Smooth muscle cell (in vitro differentiated cells): ENCODE measurements at regions not wholly inside any gene's neighbourhood (a gene's known extent, or its start where the extent isn't known, plus 50 kb on each side); places are given as distances from the start of the nearest gene placed in this dataset.

Experiments used
- DNase-seq: peaks from one replicate; lab custom pipeline; 2025; ENCODE audit not compliant: unreplicated experiment; lab: John Stamatoyannopoulos, UW
- H2AFZ ChIP-seq: fragments of 200-600 bp; sonication (generic); 2 replicates; pipeline ENCODE4 v1.6.0; 2016; ENCODE audit warnings: antibody characterized with exemption, low read depth, mild to moderate bottlenecking
- H3F3A ChIP-seq: fragments of 200-600 bp; sonication (generic); 2 replicates; pipeline ENCODE4 v1.6.0; 2017; ENCODE audit warnings: antibody characterized with exemption, low read depth
- H3K27ac ChIP-seq: fragments of 200-600 bp; sonication (generic); 2 replicates; pipeline ENCODE4 v1.5.1; 2016; ENCODE audit warnings: low read depth, mild to moderate bottlenecking
- H3K27me3 ChIP-seq: fragments of 200-600 bp; sonication (generic); 2 replicates; pipeline ENCODE4 v1.6.1; 2016; ENCODE audit warnings: low read depth, mild to moderate bottlenecking
- H3K36me3 ChIP-seq: fragments of 200-600 bp; sonication (generic); 2 replicates; pipeline ENCODE4 v1.5.1; 2016; ENCODE audit warnings: low read depth
- H3K4me1 ChIP-seq: fragments of 200-600 bp; sonication (generic); 2 replicates; pipeline ENCODE4 v1.5.1; 2016; ENCODE audit warnings: low read depth
- H3K4me2 ChIP-seq: fragments of 200-600 bp; sonication (generic); 2 replicates; pipeline ENCODE4 v1.6.0; 2016; ENCODE audit warnings: mild to moderate bottlenecking
- H3K4me3 ChIP-seq: fragments of 200-600 bp; sonication (generic); 2 replicates; pipeline ENCODE4 v1.5.1; 2016; ENCODE audit warnings: mild to moderate bottlenecking
- H3K79me2 ChIP-seq: fragments of 200-600 bp; sonication (generic); 2 replicates; pipeline ENCODE4 v1.6.0; 2016; ENCODE audit warnings: low read depth, mild to moderate bottlenecking
- H3K9ac ChIP-seq: fragments of 200-600 bp; sonication (generic); 2 replicates; pipeline ENCODE4 v1.6.0; 2016; ENCODE audit warnings: low read depth
- H3K9me3 ChIP-seq: fragments of 200-600 bp; sonication (generic); replicated peaks from 2 replicates; pipeline ENCODE4 v1.5.1; 2016; ENCODE audit warnings: low read depth
- H4K20me1 ChIP-seq: fragments of 200-600 bp; sonication (generic); 2 replicates; pipeline ENCODE4 v1.6.0; 2016; ENCODE audit warnings: low read depth
- WGBS: methylation state at CpG from one replicate; pipeline ENCODE4 v1.1.7; 2016; ENCODE audit warnings: low lambda C conversion rate; 5-methylcytosine and 5-hydroxymethylcytosine counted together
- TF ChIP-seq, protein P1 (sequence below): fragments of 200-600 bp; sonication (generic); IDR thresholded peaks from 2 replicates; pipeline ENCODE4 v1.5.1; 2017; ENCODE audit warnings: borderline replicate concordance, mild to moderate bottlenecking, antibody characterized with exemption; ENCODE audit not compliant: insufficient read depth, poor library complexity, severe bottlenecking

DNA sequence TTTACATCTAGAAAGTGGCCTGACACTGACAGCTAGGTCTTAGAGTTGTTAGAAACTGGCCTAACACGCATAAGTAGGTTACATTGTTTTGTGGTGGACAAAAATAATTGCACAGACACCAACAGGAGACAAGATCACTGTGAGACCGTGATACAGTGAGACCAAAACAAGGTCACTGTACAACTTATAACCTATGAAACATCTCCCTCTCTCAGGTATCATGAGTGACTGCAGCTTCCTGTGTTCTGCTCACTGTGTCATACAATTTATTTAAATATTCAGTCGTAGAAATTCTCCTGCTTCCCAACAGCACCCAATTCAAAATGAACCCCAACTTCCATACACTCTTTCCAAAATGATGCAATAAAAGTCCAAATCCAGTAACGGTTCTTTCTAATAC lies 2165.2 kb downstream of the PCDH9 start:
- H3K27ac ChIP-seq: no peak overlapping the region
- DNase-seq: no peak
- H2AFZ ChIP-seq: no peak overlapping the region
- H3K9ac ChIP-seq: no peak overlapping the region
- TF ChIP-seq, protein P1, sequence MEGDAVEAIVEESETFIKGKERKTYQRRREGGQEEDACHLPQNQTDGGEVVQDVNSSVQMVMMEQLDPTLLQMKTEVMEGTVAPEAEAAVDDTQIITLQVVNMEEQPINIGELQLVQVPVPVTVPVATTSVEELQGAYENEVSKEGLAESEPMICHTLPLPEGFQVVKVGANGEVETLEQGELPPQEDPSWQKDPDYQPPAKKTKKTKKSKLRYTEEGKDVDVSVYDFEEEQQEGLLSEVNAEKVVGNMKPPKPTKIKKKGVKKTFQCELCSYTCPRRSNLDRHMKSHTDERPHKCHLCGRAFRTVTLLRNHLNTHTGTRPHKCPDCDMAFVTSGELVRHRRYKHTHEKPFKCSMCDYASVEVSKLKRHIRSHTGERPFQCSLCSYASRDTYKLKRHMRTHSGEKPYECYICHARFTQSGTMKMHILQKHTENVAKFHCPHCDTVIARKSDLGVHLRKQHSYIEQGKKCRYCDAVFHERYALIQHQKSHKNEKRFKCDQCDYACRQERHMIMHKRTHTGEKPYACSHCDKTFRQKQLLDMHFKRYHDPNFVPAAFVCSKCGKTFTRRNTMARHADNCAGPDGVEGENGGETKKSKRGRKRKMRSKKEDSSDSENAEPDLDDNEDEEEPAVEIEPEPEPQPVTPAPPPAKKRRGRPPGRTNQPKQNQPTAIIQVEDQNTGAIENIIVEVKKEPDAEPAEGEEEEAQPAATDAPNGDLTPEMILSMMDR: no peak
- WGBS: 88% methylated on average over 4 of the region's 4 CpGs
- no peaks in the 10 kb centered on the region for H3K79me2 ChIP-seq
- H3K4me2 ChIP-seq: no peak overlapping the region
- H3K4me1 ChIP-seq: no peaks in the 10 kb centered on the region
- H3K9me3 ChIP-seq: no peaks in the 10 kb centered on the region
- no peaks in the 10 kb centered on the region for H4K20me1 ChIP-seq
- H3K27me3 ChIP-seq: no peaks in the 10 kb centered on the region
- no peaks in the 10 kb centered on the region for H3K36me3 ChIP-seq
- no peak overlapping the region for H3K4me3 ChIP-seq
- H3F3A ChIP-seq: no peaks in the 10 kb centered on the region

- H3K9ac ChIP-seq: no peak overlapping the region
- TF ChIP-seq, protein P1: no peak
- no peak overlapping the region for H3K4me3 ChIP-seq
- H3K4me2 ChIP-seq: no peak overlapping the region
- H3K36me3 ChIP-seq: no peaks in the 10 kb centered on the region
- no peak for DNase-seq
- H3K27me3 ChIP-seq: no peaks in the 10 kb centered on the region
- no peak overlapping the region for H2AFZ ChIP-seq
- no peaks in the 10 kb centered on the region for H3F3A ChIP-seq
- no peaks in the 10 kb centered on the region for H3K4me1 ChIP-seq
- H4K20me1 ChIP-seq: no peaks in the 10 kb centered on the region
- H3K79me2 ChIP-seq: no peaks in the 10 kb centered on the region
- WGBS: no CpG with 5 or more reads among the region's 2 CpGs
- H3K9me3 ChIP-seq: no peaks in the 10 kb centered on the region
- H3K27ac ChIP-seq: no peak overlapping the region
Measured at GRCh38 chr13:65063753-65064152, 2166.4 kb downstream of the PCDH9 start.

- no peaks in the 10 kb centered on the region for H4K20me1 ChIP-seq
- no peaks in the 10 kb centered on the region for H3K9me3 ChIP-seq
- H2AFZ ChIP-seq: no peak overlapping the region
- no peak overlapping the region for H3K4me3 ChIP-seq
- H3K79me2 ChIP-seq: no peaks in the 10 kb centered on the region
- H3K27me3 ChIP-seq: no peaks in the 10 kb centered on the region
- H3K9ac ChIP-seq: no peak overlapping the region
- no peaks in the 10 kb centered on the region for H3K36me3 ChIP-seq
- no peaks in the 10 kb centered on the region for H3K4me1 ChIP-seq
- no peak overlapping the region for H3K4me2 ChIP-seq
- WGBS: 50% methylated on average over 3 of the region's 3 CpGs
- H3K27ac ChIP-seq: no peak overlapping the region
- H3F3A ChIP-seq: no peaks in the 10 kb centered on the region
- TF ChIP-seq, protein P1: no peak
- DNase-seq: no peak
Measured at GRCh38 chr13:65057986-65058385, 2172.2 kb downstream of the PCDH9 start.

DNA sequence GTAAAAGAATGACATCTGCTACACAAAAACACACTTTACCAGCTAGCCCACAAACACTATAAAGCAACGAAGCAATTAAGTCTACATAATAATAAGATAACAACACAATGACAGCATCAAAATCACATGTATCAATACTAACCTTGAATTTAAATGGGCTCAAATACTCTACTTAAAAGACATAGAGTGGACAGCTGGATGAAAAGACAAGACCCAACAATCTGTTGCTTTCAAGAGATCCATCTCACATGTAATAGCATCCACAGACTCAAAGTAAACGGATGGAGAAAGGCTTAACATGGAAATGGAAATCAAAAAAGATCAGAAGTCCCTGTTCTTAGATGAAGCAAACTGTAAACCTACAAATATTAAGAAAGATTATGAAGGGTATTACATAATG lies 2175.9 kb downstream of the PCDH9 start:
- Histone ChIP-seq H3K36me3 (no peaks in the 10 kb centered on the region), H4K20me1 (no peaks in the 10 kb centered on the region), H3K27ac (no peak overlapping the region), H3K79me2 (no peaks in the 10 kb centered on the region), H2AFZ (no peak overlapping the region), H3K4me2 (no peak overlapping the region), H3F3A (no peaks in the 10 kb centered on the region), H3K27me3 (no peaks in the 10 kb centered on the region), H3K9ac (no peak overlapping the region), H3K9me3 (no peaks in the 10 kb centered on the region), H3K4me3 (no peak overlapping the region), H3K4me1 (no peaks in the 10 kb centered on the region)
- TF ChIP-seq, protein P1: no peak
- WGBS: 85% methylated on average over 2 of the region's 2 CpGs
- no peak for DNase-seq
